GM10266 (cell line): ENCODE measurements at regions not wholly inside any gene's neighbourhood (a gene's known extent, or its start where the extent isn't known, plus 50 kb on each side); places are given as distances from the start of the nearest gene placed in this dataset.

ENCODE experiments used
- DNase-seq: peaks from one replicate; pipeline ENCODE4 v3.0.0; 2012; ENCODE audit errors: extremely low spot score
- CTCF ChIP-seq: IDR thresholded peaks from 2 replicates; pipeline ENCODE4 v1.5.1; 2012; ENCODE audit warnings: mild to moderate bottlenecking, low read depth; ENCODE audit not compliant: control insufficient read depth, insufficient read depth; ENCODE audit errors: missing control alignments

- DNase-seq: no peak
- no peak for TF ChIP-seq CTCF
Observed at GRCh38 chr5:89286320-89286719, 403.3 kb upstream of the MEF2C start.

- no peak for DNase-seq
- TF ChIP-seq CTCF: no peak
Observed at GRCh38 chr5:89283728-89284493, 400.9 kb upstream of the MEF2C start.

GRCh38 chr5:89282554-89283510, 399.8 kb upstream of the MEF2C start:
- DNase-seq: no peak
- no peak for TF ChIP-seq CTCF

GRCh38 chr5:89281766-89282553, 399.0 kb upstream of the MEF2C start:
- no peak for TF ChIP-seq CTCF
- no peak for DNase-seq

- TF ChIP-seq CTCF: no peak
- no peak for DNase-seq
Observed at GRCh38 chr5:89281211-89281610, 398.2 kb upstream of the MEF2C start.

GRCh38 chr5:89280103-89281037, 397.4 kb upstream of the MEF2C start:
- no peak for DNase-seq
- TF ChIP-seq CTCF: no peak
